ENCODE measurements at regions not wholly inside any gene's neighbourhood (a gene's known extent, or its start where the extent isn't known, plus 50 kb on each side); places are given as distances from the start of the nearest gene placed in this dataset.

GRCh38 chr11:110832080-110832479 lies 119.8 kb upstream of the ARHGAP20 start:
- TF ChIP-seq, protein P1, sequence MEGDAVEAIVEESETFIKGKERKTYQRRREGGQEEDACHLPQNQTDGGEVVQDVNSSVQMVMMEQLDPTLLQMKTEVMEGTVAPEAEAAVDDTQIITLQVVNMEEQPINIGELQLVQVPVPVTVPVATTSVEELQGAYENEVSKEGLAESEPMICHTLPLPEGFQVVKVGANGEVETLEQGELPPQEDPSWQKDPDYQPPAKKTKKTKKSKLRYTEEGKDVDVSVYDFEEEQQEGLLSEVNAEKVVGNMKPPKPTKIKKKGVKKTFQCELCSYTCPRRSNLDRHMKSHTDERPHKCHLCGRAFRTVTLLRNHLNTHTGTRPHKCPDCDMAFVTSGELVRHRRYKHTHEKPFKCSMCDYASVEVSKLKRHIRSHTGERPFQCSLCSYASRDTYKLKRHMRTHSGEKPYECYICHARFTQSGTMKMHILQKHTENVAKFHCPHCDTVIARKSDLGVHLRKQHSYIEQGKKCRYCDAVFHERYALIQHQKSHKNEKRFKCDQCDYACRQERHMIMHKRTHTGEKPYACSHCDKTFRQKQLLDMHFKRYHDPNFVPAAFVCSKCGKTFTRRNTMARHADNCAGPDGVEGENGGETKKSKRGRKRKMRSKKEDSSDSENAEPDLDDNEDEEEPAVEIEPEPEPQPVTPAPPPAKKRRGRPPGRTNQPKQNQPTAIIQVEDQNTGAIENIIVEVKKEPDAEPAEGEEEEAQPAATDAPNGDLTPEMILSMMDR (IDR thresholded peaks at IDR 0.05): no peak
- TF ChIP-seq POLR2A (IDR thresholded peaks at IDR 0.05): no peak

All from upper lobe of left lung (tissue), 4 donors.